Sigmoid colon (tissue), 4 donors: ENCODE measurements at regions not wholly inside any gene's neighbourhood (a gene's known extent, or its start where the extent isn't known, plus 50 kb on each side); places are given as distances from the start of the nearest gene placed in this dataset.

ENCODE experiments used
- EP300 ChIP-seq, 4 donors: sonication (generic); formaldehyde crosslinking; IDR thresholded peaks; one replicate each; pipeline ENCODE4 v1.6.1; 2017; ENCODE audit warnings: antibody characterized with exemption in 4 of 4
- POLR2A ChIP-seq, 2 donors: fragments of 450-650 bp; IDR thresholded peaks; one replicate each; pipeline ENCODE4 v1.6.1; 2016; ENCODE audit warnings: antibody characterized with exemption in 2 of 2, mild to moderate bottlenecking in 2 of 2, moderate library complexity in 2 of 2
- POLR2AphosphoS5 ChIP-seq, 4 donors: sonication (generic); formaldehyde crosslinking; IDR thresholded peaks; one replicate each; pipeline ENCODE4 v1.6.1; 2017; ENCODE audit warnings: antibody characterized with exemption in 4 of 4
- TF ChIP-seq, protein P1 (sequence below), 4 experiments: fragments of 450-650 bp in 3 of 4; fragments of 200-600 bp in 1 of 4; IDR thresholded peaks; one replicate each; pipeline ENCODE4 v1.5.1; 2016 to 2019; ENCODE audit warnings: antibody characterized with exemption in 4 of 4, mild to moderate bottlenecking in 3 of 4, moderate library complexity in 2 of 4

- TF ChIP-seq, protein P1, sequence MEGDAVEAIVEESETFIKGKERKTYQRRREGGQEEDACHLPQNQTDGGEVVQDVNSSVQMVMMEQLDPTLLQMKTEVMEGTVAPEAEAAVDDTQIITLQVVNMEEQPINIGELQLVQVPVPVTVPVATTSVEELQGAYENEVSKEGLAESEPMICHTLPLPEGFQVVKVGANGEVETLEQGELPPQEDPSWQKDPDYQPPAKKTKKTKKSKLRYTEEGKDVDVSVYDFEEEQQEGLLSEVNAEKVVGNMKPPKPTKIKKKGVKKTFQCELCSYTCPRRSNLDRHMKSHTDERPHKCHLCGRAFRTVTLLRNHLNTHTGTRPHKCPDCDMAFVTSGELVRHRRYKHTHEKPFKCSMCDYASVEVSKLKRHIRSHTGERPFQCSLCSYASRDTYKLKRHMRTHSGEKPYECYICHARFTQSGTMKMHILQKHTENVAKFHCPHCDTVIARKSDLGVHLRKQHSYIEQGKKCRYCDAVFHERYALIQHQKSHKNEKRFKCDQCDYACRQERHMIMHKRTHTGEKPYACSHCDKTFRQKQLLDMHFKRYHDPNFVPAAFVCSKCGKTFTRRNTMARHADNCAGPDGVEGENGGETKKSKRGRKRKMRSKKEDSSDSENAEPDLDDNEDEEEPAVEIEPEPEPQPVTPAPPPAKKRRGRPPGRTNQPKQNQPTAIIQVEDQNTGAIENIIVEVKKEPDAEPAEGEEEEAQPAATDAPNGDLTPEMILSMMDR (IDR thresholded peaks at IDR 0.05): no peak
- no peak for TF ChIP-seq EP300 (IDR thresholded peaks at IDR 0.05)
- no peak for TF ChIP-seq POLR2AphosphoS5 (IDR thresholded peaks at IDR 0.05)
- no peak for TF ChIP-seq POLR2A (IDR thresholded peaks at IDR 0.05)
Measured at GRCh38 chr16:86673956-86674453, 95.7 kb downstream of the FOXL1 start.
